Gastrocnemius medialis (tissue), 4 donors: ENCODE measurements at regions not wholly inside any gene's neighbourhood (a gene's known extent, or its start where the extent isn't known, plus 50 kb on each side); places are given as distances from the start of the nearest gene placed in this dataset.

Experiments used
- ATAC-seq, 2 donors: fragments of 150-250 bp; one replicate each; pipeline ENCODE4 v1.9.1; 2016
- DNase-seq, 2 donors: peaks; one replicate each; pipeline ENCODE4 v3.0.0-alpha.2; 2019
- H3K27ac ChIP-seq, 4 donors: fragments of 200-600 bp; sonication (generic); 1 replicate in 1 of 4; 2 replicates in 3 of 4; pipeline ENCODE4 v1.5.1; 2016 to 2018; ENCODE audit warnings: mild to moderate bottlenecking in 2 of 4, moderate library complexity in 1 of 4
- H3K27me3 ChIP-seq, 3 donors: fragments of 200-600 bp; sonication (generic) in 2 of 3; 1 replicate in 1 of 3; 2 replicates in 2 of 3; pipeline versions ENCODE4 v1.5.1 to v1.6.0; 2016 to 2019; ENCODE audit warnings: mild to moderate bottlenecking in 1 of 3, moderate library complexity in 1 of 3
- H3K36me3 ChIP-seq, 2 donors: fragments of 200-600 bp; sonication (generic) in 1 of 2; one replicate each; pipeline ENCODE4 v1.5.1; 2017 to 2018
- H3K4me1 ChIP-seq, 2 donors: fragments of 200-600 bp; sonication (generic) in 1 of 2; one replicate each; pipeline ENCODE4 v1.5.1; 2016 to 2017; ENCODE audit warnings: mild to moderate bottlenecking in 2 of 2
- H3K4me3 ChIP-seq, 4 donors: fragments of 200-600 bp; sonication (generic) in 3 of 4; 1 replicate in 1 of 4; 2 replicates in 3 of 4; pipeline ENCODE4 v1.5.1; 2016 to 2019; ENCODE audit warnings: mild to moderate bottlenecking in 2 of 4
- H3K9me3 ChIP-seq, 3 donors: fragments of 200-600 bp; sonication (generic) in 2 of 3; 1 replicate in 1 of 3; 2 replicates in 2 of 3; pipeline ENCODE4 v1.5.1; 2016 to 2019
- CTCF ChIP-seq, 5 experiments: fragments of 450-650 bp in 3 of 5; fragments of 200-600 bp in 2 of 5; sonication (generic) in 2 of 5; IDR thresholded peaks in 4 of 5; conservative IDR thresholded peaks in 1 of 5; 1 replicate in 4 of 5; 2 replicates in 1 of 5; pipeline ENCODE4 v1.5.1; 2016 to 2019; ENCODE audit warnings: antibody characterized with exemption in 5 of 5, mild to moderate bottlenecking in 3 of 5, moderate library complexity in 3 of 5
- POLR2A ChIP-seq, 2 donors: fragments of 450-650 bp; IDR thresholded peaks; one replicate each; pipeline ENCODE4 v1.6.1; 2017; ENCODE audit warnings: antibody characterized with exemption in 2 of 2, mild to moderate bottlenecking in 2 of 2, moderate library complexity in 2 of 2
- in situ Hi-C, 4 donors: fragments of 200-750 bp; cut with MboI; loops; one replicate each; pipeline versions ENCODE4 v1.15.0 to v1.8.0; 2017; ENCODE audit warnings: low sequenced_read_pairs in 4 of 4
- intact Hi-C: fragments of 100-400 bp; cut with DNase I; formaldehyde crosslinking; loops from one replicate; pipeline ENCODE4 v1.15.1; 2023; ENCODE audit warnings: low total_unique reads

- ATAC-seq: no peak
- H3K27me3 ChIP-seq: no peaks in the 10 kb centered on the region
- no peak overlapping the region for H3K27ac ChIP-seq
- no peaks in the 10 kb centered on the region for H3K9me3 ChIP-seq
- no peak overlapping the region for H3K4me3 ChIP-seq
- intact Hi-C loops: no loop called here
- in situ Hi-C loops: loop anchor here in 1 of 4 donors (25.0 kb wide), 1 partner anchor 935 kb away; no protein-coding TSS in a partner anchor
- DNase-seq: no peak
- TF ChIP-seq CTCF (IDR thresholded peaks at IDR 0.05 in 4 of 5, conservative IDR thresholded peaks at IDR 0.05 in 1 of 5): no peak
- TF ChIP-seq POLR2A (IDR thresholded peaks at IDR 0.05): no peak
- no peaks in the 10 kb centered on the region for H3K4me1 ChIP-seq
- H3K36me3 ChIP-seq: no peaks in the 10 kb centered on the region
Measured at GRCh38 chr1:98072047-98072446, 151.2 kb upstream of the DPYD start.

GRCh38 chr1:98068016-98068415 lies 147.2 kb upstream of the DPYD start:
- Histone ChIP-seq H3K9me3 (no peaks in the 10 kb centered on the region), H3K36me3 (no peaks in the 10 kb centered on the region), H3K4me1 (no peaks in the 10 kb centered on the region), H3K27ac (no peak overlapping the region), H3K27me3 (peaks cover 0 to 4% (median 0%) of the 10 kb centered on the region in 3 donors), H3K4me3 (no peak overlapping the region)
- ATAC-seq: no peak
- in situ Hi-C loops (loop anchor here in 1 of 4 donors (25.0 kb wide), 1 partner anchor 931 kb away; no protein-coding TSS in a partner anchor), intact Hi-C loops (no loop called here)
- no peak for TF ChIP-seq CTCF (IDR thresholded peaks at IDR 0.05 in 4 of 5, conservative IDR thresholded peaks at IDR 0.05 in 1 of 5)
- no peak for TF ChIP-seq POLR2A (IDR thresholded peaks at IDR 0.05)
- no peak for DNase-seq

GRCh38 chr1:98066911-98067310 lies 146.1 kb upstream of the DPYD start:
- intact Hi-C loops (no loop called here), in situ Hi-C loops (loop anchor here in 1 of 4 donors (25.0 kb wide), 1 partner anchor 930 kb away; no protein-coding TSS in a partner anchor)
- TF ChIP-seq CTCF (IDR thresholded peaks at IDR 0.05 in 4 of 5, conservative IDR thresholded peaks at IDR 0.05 in 1 of 5) (no peak), POLR2A (IDR thresholded peaks at IDR 0.05) (no peak)

GRCh38 chr1:98059620-98060019 lies 138.8 kb upstream of the DPYD start:
- H3K9me3 ChIP-seq: no peaks in the 10 kb centered on the region
- ATAC-seq: no peak
- H3K36me3 ChIP-seq: no peaks in the 10 kb centered on the region
- H3K4me1 ChIP-seq: no peaks in the 10 kb centered on the region
- H3K27ac ChIP-seq: no peak overlapping the region
- peaks cover 0 to 14% (median 14%) of the 10 kb centered on the region in 3 donors for H3K27me3 ChIP-seq
- DNase-seq: no peak
- in situ Hi-C loops (loop anchor here in 3 of 4 donors (5.0 to 25.0 kb wide), 3 partner anchors 922 to 1102 kb away; no protein-coding TSS in a partner anchor), intact Hi-C loops (no loop called here)
- no peak for TF ChIP-seq CTCF (IDR thresholded peaks at IDR 0.05 in 4 of 5, conservative IDR thresholded peaks at IDR 0.05 in 1 of 5)
- H3K4me3 ChIP-seq: no peak overlapping the region

More at GRCh38 chr1:98066911-98067310, 146.1 kb upstream of the DPYD start:
- ATAC-seq (no peak), DNase-seq (no peak)
- H3K27me3 ChIP-seq: peaks cover 0 to 4% (median 0%) of the 10 kb centered on the region in 3 donors
- no peak overlapping the region for H3K4me3 ChIP-seq
- no peaks in the 10 kb centered on the region for H3K36me3 ChIP-seq
- H3K4me1 ChIP-seq: no peaks in the 10 kb centered on the region
- no peak overlapping the region for H3K27ac ChIP-seq
- no peaks in the 10 kb centered on the region for H3K9me3 ChIP-seq

GRCh38 chr1:98058676-98059075 lies 137.8 kb upstream of the DPYD start:
- H3K27me3 ChIP-seq: peaks cover 7 to 21% (median 18%) of the 10 kb centered on the region in 3 donors
- no peak for ATAC-seq
- intact Hi-C loops: no loop called here

More at GRCh38 chr1:98058676-98059075, 137.8 kb upstream of the DPYD start:
- DNase-seq: no peak
- TF ChIP-seq CTCF (IDR thresholded peaks at IDR 0.05 in 4 of 5, conservative IDR thresholded peaks at IDR 0.05 in 1 of 5) (no peak), POLR2A (IDR thresholded peaks at IDR 0.05) (no peak)
- Histone ChIP-seq H3K4me3 (no peak overlapping the region), H3K9me3 (no peaks in the 10 kb centered on the region), H3K4me1 (peaks cover under 1 to 4% of the 10 kb centered on the region in 2 donors), H3K27ac (no peak overlapping the region), H3K36me3 (no peaks in the 10 kb centered on the region)
- in situ Hi-C loops: loop anchor here in 3 of 4 donors (5.0 to 25.0 kb wide), 3 partner anchors 921 to 1101 kb away; no protein-coding TSS in a partner anchor
